Mucosa of rectum (tissue), 2 donors: ENCODE measurements at regions not wholly inside any gene's neighbourhood (a gene's known extent, or its start where the extent isn't known, plus 50 kb on each side); places are given as distances from the start of the nearest gene placed in this dataset.
A peak's percentile ranks its signal among the peaks of the same experiment; 100 is the strongest.
"Not testable (repeated sequence)": the region's sequence is repeated elsewhere in the genome, so short reads cannot be mapped to it uniquely, and the experiment has no call there.

Source experiments
- H3K27ac ChIP-seq, 2 donors: one replicate each; pipeline ENCODE4 v1.7.0; 2013; ENCODE audit warnings: inconsistent platforms in 2 of 2, low read depth in 2 of 2, low read length in 2 of 2
- H3K27me3 ChIP-seq, 2 donors: one replicate each; pipeline ENCODE4 v1.7.0; 2013; ENCODE audit warnings: low read length in 2 of 2; ENCODE audit not compliant: control insufficient read depth in 2 of 2, insufficient read depth in 2 of 2
- H3K36me3 ChIP-seq, 2 donors: one replicate each; pipeline ENCODE4 v1.7.0; 2013; ENCODE audit warnings: low read length in 2 of 2; ENCODE audit not compliant: control insufficient read depth in 2 of 2, insufficient read depth in 2 of 2
- H3K4me1 ChIP-seq, 2 donors: one replicate each; pipeline ENCODE4 v1.7.0; 2013; ENCODE audit warnings: low read length in 2 of 2, mild to moderate bottlenecking in 1 of 2; ENCODE audit not compliant: control insufficient read depth in 2 of 2, insufficient read depth in 2 of 2
- H3K4me3 ChIP-seq, 2 donors: one replicate each; pipeline ENCODE4 v1.7.0; 2013; ENCODE audit warnings: low read length in 2 of 2
- H3K9ac ChIP-seq, 2 donors: one replicate each; pipeline ENCODE4 v1.7.0; 2013; ENCODE audit warnings: low read length in 2 of 2, low read depth in 1 of 2, mild to moderate bottlenecking in 1 of 2
- H3K9me3 ChIP-seq, 2 donors: one replicate each; pipeline ENCODE4 v1.7.0; 2013; ENCODE audit warnings: low read length in 2 of 2; ENCODE audit not compliant: control insufficient read depth in 2 of 2
- donor health status: healthy.
- donor health status: Normal muscosa, but diverticular disease.

- no peak overlapping the region for H3K9ac ChIP-seq
- no peaks in the 10 kb centered on the region for H3K36me3 ChIP-seq
- H3K27me3 ChIP-seq, result no peaks in the 10 kb centered on the region
Measured at GRCh38 chrX:45628041-45628440, 427.4 kb upstream of the DIPK2B start.

GRCh38 chrX:45623266-45623665 is 422.6 kb upstream of the DIPK2B start:
- no peaks in the 10 kb centered on the region for H3K27me3 ChIP-seq
- peak overlapping the region in 1 of 2 donors; percentile 15 for H3K27ac ChIP-seq
- no peak overlapping the region for H3K9ac ChIP-seq
- no peak overlapping the region for H3K4me3 ChIP-seq
- no peaks in the 10 kb centered on the region for H3K9me3 ChIP-seq
- no peaks in the 10 kb centered on the region for H3K4me1 ChIP-seq
- no peaks in the 10 kb centered on the region for H3K36me3 ChIP-seq

More at GRCh38 chrX:45628041-45628440, 427.4 kb upstream of the DIPK2B start:
- no peaks in the 10 kb centered on the region for H3K4me1 ChIP-seq
- no peaks in the 10 kb centered on the region for H3K9me3 ChIP-seq
- H3K4me3 ChIP-seq, result no peak overlapping the region
- H3K27ac ChIP-seq, result no peak overlapping the region

GRCh38 chrX:45622538-45622937 is 421.9 kb upstream of the DIPK2B start:
- Histone ChIP-seq H3K4me1 (no peaks in the 10 kb centered on the region), H3K4me3 (no peak overlapping the region), H3K9ac (no peak overlapping the region), H3K27ac (peak overlapping the region in 1 of 2 donors; percentile 2), H3K36me3 (no peaks in the 10 kb centered on the region), H3K9me3 (no peaks in the 10 kb centered on the region), H3K27me3 (no peaks in the 10 kb centered on the region)

DNA sequence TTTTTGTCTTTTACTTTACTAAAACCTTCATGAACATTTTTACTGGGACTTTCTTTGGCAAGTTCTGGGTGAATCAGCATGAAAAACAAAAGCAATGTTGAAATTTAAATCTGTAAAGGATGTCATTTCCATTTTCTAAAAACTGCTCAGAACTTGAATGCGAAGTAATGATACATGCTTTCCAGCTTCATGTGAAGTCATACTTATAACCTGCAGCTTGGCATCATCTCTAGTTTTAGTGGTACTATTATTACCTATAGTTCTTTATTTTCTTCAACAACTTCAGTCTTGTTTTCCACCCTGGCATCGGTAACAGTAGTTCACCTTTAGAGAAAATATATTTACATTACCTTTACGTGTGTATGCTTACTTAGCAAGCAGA is 421.4 kb upstream of the DIPK2B start:
- H3K4me1 ChIP-seq, result no peaks in the 10 kb centered on the region
- H3K4me3 ChIP-seq, result no peak overlapping the region
- no peaks in the 10 kb centered on the region for H3K36me3 ChIP-seq
- H3K9ac ChIP-seq, result no peak overlapping the region
- H3K27me3 ChIP-seq, result no peaks in the 10 kb centered on the region
- no peaks in the 10 kb centered on the region for H3K9me3 ChIP-seq
- H3K27ac ChIP-seq, result no peak overlapping the region

GRCh38 chrX:45621376-45622041 is 420.8 kb upstream of the DIPK2B start:
- no peak overlapping the region for H3K27ac ChIP-seq
- no peak overlapping the region for H3K9ac ChIP-seq
- no peaks in the 10 kb centered on the region for H3K36me3 ChIP-seq
- H3K4me3 ChIP-seq, result no peak overlapping the region
- no peaks in the 10 kb centered on the region for H3K9me3 ChIP-seq
- no peaks in the 10 kb centered on the region for H3K4me1 ChIP-seq
- H3K27me3 ChIP-seq, result no peaks in the 10 kb centered on the region

GRCh38 chrX:45619290-45619689 is 418.6 kb upstream of the DIPK2B start:
- Histone ChIP-seq H3K36me3 (no peaks in the 10 kb centered on the region), H3K27ac (no peak overlapping the region), H3K27me3 (no peaks in the 10 kb centered on the region), H3K4me1 (no peaks in the 10 kb centered on the region), H3K9me3 (no peaks in the 10 kb centered on the region), H3K9ac (no peak overlapping the region), H3K4me3 (no peak overlapping the region)

GRCh38 chrX:45615591-45615990 is 414.9 kb upstream of the DIPK2B start:
- not testable (repeated sequence) for H3K4me1 ChIP-seq, H3K9ac ChIP-seq, H3K27ac ChIP-seq, H3K27me3 ChIP-seq, H3K36me3 ChIP-seq, H3K9me3 ChIP-seq, H3K4me3 ChIP-seq

DNA sequence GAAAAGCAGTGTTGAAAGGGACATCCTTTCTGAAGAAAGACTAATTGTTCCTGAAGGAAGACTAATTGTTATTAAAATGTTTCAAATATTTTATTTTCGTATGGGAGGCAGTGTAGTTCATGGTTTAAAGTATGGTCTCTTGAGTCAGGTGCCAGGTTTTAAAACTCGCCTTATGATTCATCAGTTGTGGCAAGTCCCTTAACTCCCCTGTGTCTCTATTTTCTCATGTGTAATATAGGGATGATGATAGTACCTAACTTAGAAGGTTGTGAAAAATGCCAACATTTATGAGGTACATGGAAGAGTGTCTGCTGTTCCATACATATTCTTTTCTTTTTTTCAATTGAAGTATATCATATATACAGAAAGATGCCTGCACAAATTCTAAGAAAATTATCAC is 414.2 kb upstream of the DIPK2B start:
- Histone ChIP-seq H3K27me3 (no peaks in the 10 kb centered on the region), H3K36me3 (no peaks in the 10 kb centered on the region), H3K9me3 (peaks cover 4 to 5% of the 10 kb centered on the region in 2 donors), H3K9ac (no peak overlapping the region), H3K27ac (no peak overlapping the region), H3K4me3 (no peak overlapping the region), H3K4me1 (no peaks in the 10 kb centered on the region)

DNA sequence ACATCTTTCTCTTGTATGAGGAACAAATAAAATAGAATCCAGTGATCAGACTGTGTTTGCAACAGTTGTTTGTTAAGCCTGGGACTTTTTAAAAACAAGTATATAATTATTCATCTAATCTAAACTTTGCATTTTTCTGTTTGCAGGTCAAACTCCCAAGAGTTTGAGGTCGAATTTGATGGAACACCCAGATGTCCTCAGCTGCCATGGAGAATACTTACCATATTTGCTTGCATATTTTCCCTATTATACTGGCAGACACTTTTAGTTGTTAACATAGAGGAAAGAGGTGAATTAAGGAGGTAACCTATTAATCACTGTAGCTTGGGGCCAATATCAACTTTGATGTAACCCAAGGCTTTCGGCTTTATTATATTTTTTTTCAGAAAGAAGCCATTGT is 401.5 kb upstream of the DIPK2B start:
- no peak overlapping the region for H3K27ac ChIP-seq
- H3K4me1 ChIP-seq, result no peaks in the 10 kb centered on the region
- H3K4me3 ChIP-seq, result no peak overlapping the region
- H3K27me3 ChIP-seq, result peaks cover 0 to 4% of the 10 kb centered on the region in 2 donors
- no peaks in the 10 kb centered on the region for H3K36me3 ChIP-seq
- H3K9me3 ChIP-seq, result no peaks in the 10 kb centered on the region
- H3K9ac ChIP-seq, result no peak overlapping the region

- Histone ChIP-seq H3K9me3 (no peaks in the 10 kb centered on the region), H3K27ac (no peak overlapping the region), H3K27me3 (peaks cover 0 to 4% of the 10 kb centered on the region in 2 donors), H3K4me1 (no peaks in the 10 kb centered on the region), H3K9ac (no peak overlapping the region), H3K36me3 (no peaks in the 10 kb centered on the region), H3K4me3 (no peak overlapping the region)
Measured at GRCh38 chrX:45601052-45601451, 400.4 kb upstream of the DIPK2B start.

DNA sequence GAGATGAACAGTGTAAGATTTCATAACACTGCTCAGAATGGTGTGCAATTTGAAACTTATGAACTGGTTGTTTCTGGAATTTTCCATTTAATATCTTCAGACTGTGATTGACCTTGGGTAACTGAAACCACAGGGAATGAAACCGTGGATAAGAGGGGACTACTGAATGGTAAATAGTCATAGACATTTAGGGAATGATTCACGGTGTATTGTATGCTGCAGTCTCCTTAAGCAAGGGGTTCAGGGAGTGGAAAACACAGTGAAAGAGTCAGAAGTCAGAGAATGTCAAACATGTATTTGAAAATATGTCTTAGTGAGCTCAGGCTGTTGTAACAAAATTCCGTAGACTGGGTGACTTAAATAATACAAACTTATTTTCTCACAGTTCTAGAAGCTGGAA is 398.2 kb upstream of the DIPK2B start:
- no peak overlapping the region for H3K9ac ChIP-seq
- H3K36me3 ChIP-seq, result no peaks in the 10 kb centered on the region
- H3K9me3 ChIP-seq, result no peaks in the 10 kb centered on the region
- H3K4me1 ChIP-seq, result no peaks in the 10 kb centered on the region
- H3K4me3 ChIP-seq, result no peak overlapping the region
- H3K27me3 ChIP-seq, result peaks cover 0 to 4% of the 10 kb centered on the region in 2 donors
- H3K27ac ChIP-seq, result no peak overlapping the region
